Neural cell (in vitro differentiated cells): ENCODE measurements at regions not wholly inside any gene's neighbourhood (a gene's known extent, or its start where the extent isn't known, plus 50 kb on each side); places are given as distances from the start of the nearest gene placed in this dataset.

ENCODE experiments used
- EP300 ChIP-seq: fragments of 450-650 bp; conservative IDR thresholded peaks from 2 replicates; pipeline ENCODE4 v1.6.1; 2014; ENCODE audit warnings: antibody characterized with exemption, mild to moderate bottlenecking, moderate library complexity; ENCODE audit not compliant: poor library complexity, severe bottlenecking
- EZH2 ChIP-seq: fragments of 200-600, 300-800 bp; shearing (Covaris generic), sonication (generic); IDR thresholded peaks from 2 replicates; pipeline ENCODE4 v1.6.1; 2014; ENCODE audit warnings: antibody characterized with exemption, low read length, borderline replicate concordance, mild to moderate bottlenecking; ENCODE audit not compliant: insufficient read depth, poor library complexity, severe bottlenecking
- MXI1 ChIP-seq: fragments of 450-650 bp; conservative IDR thresholded peaks from 2 replicates; pipeline ENCODE4 v1.6.1; 2014; ENCODE audit warnings: antibody characterized with exemption, mild to moderate bottlenecking; ENCODE audit not compliant: poor library complexity, severe bottlenecking
- POLR2AphosphoS5 ChIP-seq: IDR thresholded peaks from 2 replicates; pipeline ENCODE4 v1.6.1; 2012
- RAD21 ChIP-seq: fragments of 450-650 bp; conservative IDR thresholded peaks from 2 replicates; pipeline ENCODE4 v1.6.1; 2014; ENCODE audit warnings: antibody characterized with exemption, mild to moderate bottlenecking, moderate library complexity
- SMC3 ChIP-seq: fragments of 450-650 bp; conservative IDR thresholded peaks from 2 replicates; pipeline ENCODE4 v1.6.1; 2014; ENCODE audit warnings: antibody characterized with exemption, mild to moderate bottlenecking, moderate library complexity; ENCODE audit not compliant: poor library complexity
- TAF1 ChIP-seq: IDR thresholded peaks from 2 replicates; pipeline ENCODE4 v1.6.1; 2012; ENCODE audit warnings: low read depth
- TF ChIP-seq, protein P1 (sequence below): fragments of 450-650 bp; IDR thresholded peaks from 2 replicates; pipeline ENCODE4 v1.5.1; 2014; ENCODE audit warnings: antibody characterized with exemption, mild to moderate bottlenecking, moderate library complexity; ENCODE audit not compliant: poor library complexity, severe bottlenecking
- TF ChIP-seq, protein P2 (sequence below): IDR thresholded peaks from 2 replicates; pipeline ENCODE4 v1.6.1; 2012; ENCODE audit warnings: borderline replicate concordance

GRCh38 chr1:103218821-103219220 lies 110.5 kb upstream of the COL11A1 start:
- TF ChIP-seq POLR2AphosphoS5 (no peak), EZH2 (no peak), EP300 (no peak), SMC3 (no peak), TAF1 (no peak), MXI1 (no peak), RAD21 (no peak)
- TF ChIP-seq, protein P1, sequence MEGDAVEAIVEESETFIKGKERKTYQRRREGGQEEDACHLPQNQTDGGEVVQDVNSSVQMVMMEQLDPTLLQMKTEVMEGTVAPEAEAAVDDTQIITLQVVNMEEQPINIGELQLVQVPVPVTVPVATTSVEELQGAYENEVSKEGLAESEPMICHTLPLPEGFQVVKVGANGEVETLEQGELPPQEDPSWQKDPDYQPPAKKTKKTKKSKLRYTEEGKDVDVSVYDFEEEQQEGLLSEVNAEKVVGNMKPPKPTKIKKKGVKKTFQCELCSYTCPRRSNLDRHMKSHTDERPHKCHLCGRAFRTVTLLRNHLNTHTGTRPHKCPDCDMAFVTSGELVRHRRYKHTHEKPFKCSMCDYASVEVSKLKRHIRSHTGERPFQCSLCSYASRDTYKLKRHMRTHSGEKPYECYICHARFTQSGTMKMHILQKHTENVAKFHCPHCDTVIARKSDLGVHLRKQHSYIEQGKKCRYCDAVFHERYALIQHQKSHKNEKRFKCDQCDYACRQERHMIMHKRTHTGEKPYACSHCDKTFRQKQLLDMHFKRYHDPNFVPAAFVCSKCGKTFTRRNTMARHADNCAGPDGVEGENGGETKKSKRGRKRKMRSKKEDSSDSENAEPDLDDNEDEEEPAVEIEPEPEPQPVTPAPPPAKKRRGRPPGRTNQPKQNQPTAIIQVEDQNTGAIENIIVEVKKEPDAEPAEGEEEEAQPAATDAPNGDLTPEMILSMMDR = no peak
- TF ChIP-seq, protein P2, sequence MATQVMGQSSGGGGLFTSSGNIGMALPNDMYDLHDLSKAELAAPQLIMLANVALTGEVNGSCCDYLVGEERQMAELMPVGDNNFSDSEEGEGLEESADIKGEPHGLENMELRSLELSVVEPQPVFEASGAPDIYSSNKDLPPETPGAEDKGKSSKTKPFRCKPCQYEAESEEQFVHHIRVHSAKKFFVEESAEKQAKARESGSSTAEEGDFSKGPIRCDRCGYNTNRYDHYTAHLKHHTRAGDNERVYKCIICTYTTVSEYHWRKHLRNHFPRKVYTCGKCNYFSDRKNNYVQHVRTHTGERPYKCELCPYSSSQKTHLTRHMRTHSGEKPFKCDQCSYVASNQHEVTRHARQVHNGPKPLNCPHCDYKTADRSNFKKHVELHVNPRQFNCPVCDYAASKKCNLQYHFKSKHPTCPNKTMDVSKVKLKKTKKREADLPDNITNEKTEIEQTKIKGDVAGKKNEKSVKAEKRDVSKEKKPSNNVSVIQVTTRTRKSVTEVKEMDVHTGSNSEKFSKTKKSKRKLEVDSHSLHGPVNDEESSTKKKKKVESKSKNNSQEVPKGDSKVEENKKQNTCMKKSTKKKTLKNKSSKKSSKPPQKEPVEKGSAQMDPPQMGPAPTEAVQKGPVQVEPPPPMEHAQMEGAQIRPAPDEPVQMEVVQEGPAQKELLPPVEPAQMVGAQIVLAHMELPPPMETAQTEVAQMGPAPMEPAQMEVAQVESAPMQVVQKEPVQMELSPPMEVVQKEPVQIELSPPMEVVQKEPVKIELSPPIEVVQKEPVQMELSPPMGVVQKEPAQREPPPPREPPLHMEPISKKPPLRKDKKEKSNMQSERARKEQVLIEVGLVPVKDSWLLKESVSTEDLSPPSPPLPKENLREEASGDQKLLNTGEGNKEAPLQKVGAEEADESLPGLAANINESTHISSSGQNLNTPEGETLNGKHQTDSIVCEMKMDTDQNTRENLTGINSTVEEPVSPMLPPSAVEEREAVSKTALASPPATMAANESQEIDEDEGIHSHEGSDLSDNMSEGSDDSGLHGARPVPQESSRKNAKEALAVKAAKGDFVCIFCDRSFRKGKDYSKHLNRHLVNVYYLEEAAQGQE = no peak
